Suprapubic skin (tissue), 4 donors: ENCODE measurements at regions not wholly inside any gene's neighbourhood (a gene's known extent, or its start where the extent isn't known, plus 50 kb on each side); places are given as distances from the start of the nearest gene placed in this dataset.

ENCODE experiments used
- DNase-seq, 2 donors: peaks; one replicate each; pipeline ENCODE4 v3.0.0-alpha.2; 2019; ENCODE audit warnings: low spot score in 2 of 2
- H3K27ac ChIP-seq: fragments of 200-600 bp; sonication (generic); one replicate; pipeline ENCODE4 v1.5.1; 2019
- H3K27me3 ChIP-seq: fragments of 200-600 bp; sonication (generic); one replicate; pipeline ENCODE4 v1.5.1; 2019
- H3K36me3 ChIP-seq: fragments of 200-600 bp; sonication (generic); one replicate; pipeline ENCODE4 v1.5.1; 2019
- H3K4me1 ChIP-seq: fragments of 200-600 bp; sonication (generic); one replicate; pipeline ENCODE4 v1.5.1; 2019
- H3K4me3 ChIP-seq: fragments of 200-600 bp; sonication (generic); one replicate; pipeline ENCODE4 v1.5.1; 2019; ENCODE audit warnings: mild to moderate bottlenecking
- H3K9me3 ChIP-seq: fragments of 200-600 bp; sonication (generic); one replicate; pipeline ENCODE4 v1.5.1; 2019
- EP300 ChIP-seq: sonication (generic); formaldehyde crosslinking; IDR thresholded peaks from one replicate; pipeline ENCODE4 v1.6.1; 2017; ENCODE audit warnings: antibody characterized with exemption
- POLR2A ChIP-seq, 2 donors: fragments of 450-650 bp; IDR thresholded peaks; one replicate each; pipeline ENCODE4 v1.6.1; 2017; ENCODE audit warnings: antibody characterized with exemption in 2 of 2, mild to moderate bottlenecking in 2 of 2, moderate library complexity in 2 of 2
- POLR2AphosphoS5 ChIP-seq, 3 donors: sonication (generic); formaldehyde crosslinking; IDR thresholded peaks; one replicate each; pipeline ENCODE4 v1.6.1; 2017; ENCODE audit warnings: antibody characterized with exemption in 3 of 3
- WGBS: methylation state at CpG from one replicate; pipeline ENCODE4 v1.1.5; 2018; 5-methylcytosine and 5-hydroxymethylcytosine counted together
- TF ChIP-seq, protein P1 (sequence below), 2 donors: fragments of 200-600 bp in 1 of 2; fragments of 450-650 bp in 1 of 2; sonication (generic) in 1 of 2; IDR thresholded peaks; one replicate each; pipeline ENCODE4 v1.5.1; 2016 to 2019; ENCODE audit warnings: antibody characterized with exemption in 2 of 2, mild to moderate bottlenecking in 1 of 2, moderate library complexity in 1 of 2

DNA sequence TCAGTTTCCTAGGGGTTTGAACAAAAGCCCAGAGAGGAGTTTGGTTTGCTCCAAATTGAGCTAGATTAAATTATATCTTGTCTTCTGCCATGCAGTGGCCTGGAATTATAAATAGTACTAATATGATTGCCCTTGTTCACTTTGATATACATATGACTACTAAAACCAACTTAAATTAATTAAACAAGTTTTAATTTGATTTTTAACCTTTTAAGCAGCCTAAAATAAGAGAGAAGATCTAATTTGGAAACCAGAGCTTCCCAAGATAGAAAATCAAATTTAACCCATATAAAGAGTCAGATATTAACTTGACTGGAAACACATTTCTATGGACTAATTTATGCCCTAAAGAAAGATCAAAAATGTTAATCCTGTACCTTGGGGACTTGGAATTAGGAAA lies 444.5 kb upstream of the SLC8A1 start:
- no peaks in the 10 kb centered on the region for H3K36me3 ChIP-seq
- no peak for TF ChIP-seq POLR2A (IDR thresholded peaks at IDR 0.05)
- TF ChIP-seq POLR2AphosphoS5 (IDR thresholded peaks at IDR 0.05) = no peak
- no peak for TF ChIP-seq EP300
- TF ChIP-seq, protein P1, sequence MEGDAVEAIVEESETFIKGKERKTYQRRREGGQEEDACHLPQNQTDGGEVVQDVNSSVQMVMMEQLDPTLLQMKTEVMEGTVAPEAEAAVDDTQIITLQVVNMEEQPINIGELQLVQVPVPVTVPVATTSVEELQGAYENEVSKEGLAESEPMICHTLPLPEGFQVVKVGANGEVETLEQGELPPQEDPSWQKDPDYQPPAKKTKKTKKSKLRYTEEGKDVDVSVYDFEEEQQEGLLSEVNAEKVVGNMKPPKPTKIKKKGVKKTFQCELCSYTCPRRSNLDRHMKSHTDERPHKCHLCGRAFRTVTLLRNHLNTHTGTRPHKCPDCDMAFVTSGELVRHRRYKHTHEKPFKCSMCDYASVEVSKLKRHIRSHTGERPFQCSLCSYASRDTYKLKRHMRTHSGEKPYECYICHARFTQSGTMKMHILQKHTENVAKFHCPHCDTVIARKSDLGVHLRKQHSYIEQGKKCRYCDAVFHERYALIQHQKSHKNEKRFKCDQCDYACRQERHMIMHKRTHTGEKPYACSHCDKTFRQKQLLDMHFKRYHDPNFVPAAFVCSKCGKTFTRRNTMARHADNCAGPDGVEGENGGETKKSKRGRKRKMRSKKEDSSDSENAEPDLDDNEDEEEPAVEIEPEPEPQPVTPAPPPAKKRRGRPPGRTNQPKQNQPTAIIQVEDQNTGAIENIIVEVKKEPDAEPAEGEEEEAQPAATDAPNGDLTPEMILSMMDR (IDR thresholded peaks at IDR 0.05) = no peak
- H3K27me3 ChIP-seq = no peaks in the 10 kb centered on the region
- no peak overlapping the region for H3K27ac ChIP-seq
- DNase-seq = no peak
- no peak overlapping the region for H3K4me3 ChIP-seq
- H3K4me1 ChIP-seq = no peaks in the 10 kb centered on the region
- no peaks in the 10 kb centered on the region for H3K9me3 ChIP-seq

DNA sequence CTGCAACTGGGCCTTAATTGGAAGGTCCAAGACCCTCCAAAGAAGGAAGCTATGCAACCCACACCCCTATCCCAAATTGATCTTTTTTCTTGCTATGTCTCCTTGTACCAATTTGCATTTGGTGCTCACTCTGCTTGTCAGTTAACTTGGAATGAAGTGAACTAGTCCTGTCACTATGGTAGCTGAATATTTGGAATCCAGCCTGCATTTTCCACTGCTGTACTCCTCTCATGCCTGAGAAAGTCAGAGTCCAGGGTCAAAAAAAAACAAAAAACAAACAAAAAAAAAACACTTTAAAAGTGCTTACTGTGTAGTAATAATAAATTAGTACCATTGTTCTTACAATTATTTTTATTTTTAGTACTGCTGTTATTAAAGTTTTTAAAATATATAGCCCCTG lies 462.8 kb upstream of the SLC8A1 start:
- H3K4me1 ChIP-seq = no peaks in the 10 kb centered on the region
- TF ChIP-seq, protein P1 (IDR thresholded peaks at IDR 0.05) = no peak
- no peak for TF ChIP-seq EP300
- no peak for TF ChIP-seq POLR2A (IDR thresholded peaks at IDR 0.05)
- no peak for TF ChIP-seq POLR2AphosphoS5 (IDR thresholded peaks at IDR 0.05)
- DNase-seq = no peak
- H3K36me3 ChIP-seq = no peaks in the 10 kb centered on the region
- H3K4me3 ChIP-seq = no peak overlapping the region
- no peaks in the 10 kb centered on the region for H3K9me3 ChIP-seq
- H3K27me3 ChIP-seq = no peaks in the 10 kb centered on the region
- no peak overlapping the region for H3K27ac ChIP-seq

DNA sequence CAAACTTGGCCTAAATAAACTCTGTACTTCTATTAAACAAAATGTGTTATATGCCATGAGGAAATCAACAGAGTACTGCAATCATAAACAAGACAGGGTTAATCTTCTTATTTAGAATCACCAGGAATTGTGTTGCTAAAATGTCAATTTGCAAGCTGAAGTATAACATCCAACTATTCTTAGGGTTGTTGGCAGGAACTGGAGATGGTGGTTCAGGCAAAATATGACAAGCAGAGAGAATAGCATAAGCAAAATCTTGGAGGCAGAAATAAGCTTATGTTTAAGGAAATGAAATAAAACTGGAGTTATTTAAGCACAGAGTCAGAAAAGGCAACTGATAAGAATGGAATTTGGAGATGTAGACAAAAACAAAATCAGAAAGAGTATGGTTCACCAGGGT lies 463.8 kb upstream of the SLC8A1 start:
- Histone ChIP-seq H3K4me1 (no peaks in the 10 kb centered on the region), H3K9me3 (no peaks in the 10 kb centered on the region), H3K4me3 (no peak overlapping the region), H3K36me3 (no peaks in the 10 kb centered on the region), H3K27ac (no peak overlapping the region), H3K27me3 (no peaks in the 10 kb centered on the region)
- TF ChIP-seq, protein P1 (IDR thresholded peaks at IDR 0.05) = no peak
- TF ChIP-seq POLR2AphosphoS5 (IDR thresholded peaks at IDR 0.05) (no peak), POLR2A (IDR thresholded peaks at IDR 0.05) (no peak), EP300 (no peak)
- no peak for DNase-seq

DNA sequence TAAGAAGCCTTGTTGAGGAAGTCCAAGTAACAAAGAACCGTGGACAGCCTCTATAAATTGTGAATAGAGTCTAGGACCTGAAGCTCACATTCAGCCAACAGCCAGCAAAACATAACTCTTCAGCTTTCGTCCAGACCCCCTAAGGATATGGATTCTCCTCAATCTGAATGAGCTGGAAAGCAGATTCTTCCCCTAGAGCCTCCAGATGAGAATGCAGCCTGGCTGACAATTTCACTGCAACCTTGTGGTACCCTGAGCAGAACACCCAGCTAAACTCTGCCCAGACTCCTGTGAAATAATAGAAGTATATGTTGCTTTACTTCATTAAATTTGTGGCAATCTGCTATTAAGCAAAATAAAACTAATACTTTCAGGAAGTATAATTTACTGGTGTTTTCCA lies 483.5 kb upstream of the SLC8A1 start:
- H3K36me3 ChIP-seq = no peaks in the 10 kb centered on the region
- TF ChIP-seq EP300 (no peak), POLR2AphosphoS5 (IDR thresholded peaks at IDR 0.05) (no peak), POLR2A (IDR thresholded peaks at IDR 0.05) (no peak)
- TF ChIP-seq, protein P1 (IDR thresholded peaks at IDR 0.05) = no peak
- DNase-seq = no peak
- no peaks in the 10 kb centered on the region for H3K27me3 ChIP-seq
- no peak overlapping the region for H3K4me3 ChIP-seq
- no peaks in the 10 kb centered on the region for H3K4me1 ChIP-seq
- H3K27ac ChIP-seq = no peak overlapping the region
- WGBS = 69% methylated on average over 2 of the region's 2 CpGs
- H3K9me3 ChIP-seq = no peaks in the 10 kb centered on the region

DNA sequence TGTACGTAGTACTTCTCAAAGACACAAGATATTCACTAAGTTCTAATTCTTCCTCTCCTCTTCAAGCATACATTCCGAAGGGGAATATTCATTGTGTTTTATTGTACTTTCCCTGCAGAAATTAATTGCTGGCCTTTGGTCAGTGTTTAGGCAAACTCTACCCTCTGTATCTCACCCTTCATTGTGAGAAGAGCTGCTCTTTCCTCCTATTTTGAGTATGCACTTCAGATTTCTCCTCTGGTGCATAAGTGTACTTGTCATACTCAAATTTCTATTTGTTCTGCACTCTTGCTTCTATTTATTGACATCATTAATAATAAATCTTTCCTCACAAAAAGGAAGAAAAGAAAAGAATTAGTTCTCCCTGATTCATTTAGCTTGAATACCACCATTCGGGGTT lies 485.4 kb upstream of the SLC8A1 start:
- TF ChIP-seq, protein P1 (IDR thresholded peaks at IDR 0.05) = no peak
- TF ChIP-seq POLR2A (IDR thresholded peaks at IDR 0.05) (no peak), POLR2AphosphoS5 (IDR thresholded peaks at IDR 0.05) (no peak), EP300 (no peak)
- DNase-seq = no peak
- no peaks in the 10 kb centered on the region for H3K27me3 ChIP-seq
- no peaks in the 10 kb centered on the region for H3K4me1 ChIP-seq
- no peak overlapping the region for H3K27ac ChIP-seq
- H3K9me3 ChIP-seq = no peaks in the 10 kb centered on the region
- no peaks in the 10 kb centered on the region for H3K36me3 ChIP-seq
- H3K4me3 ChIP-seq = no peak overlapping the region
- 90% methylated on average over 3 of the region's 3 CpGs for WGBS
